ENCODE measurements at regions not wholly inside any gene's neighbourhood (a gene's known extent, or its start where the extent isn't known, plus 50 kb on each side); places are given as distances from the start of the nearest gene placed in this dataset.

DNA sequence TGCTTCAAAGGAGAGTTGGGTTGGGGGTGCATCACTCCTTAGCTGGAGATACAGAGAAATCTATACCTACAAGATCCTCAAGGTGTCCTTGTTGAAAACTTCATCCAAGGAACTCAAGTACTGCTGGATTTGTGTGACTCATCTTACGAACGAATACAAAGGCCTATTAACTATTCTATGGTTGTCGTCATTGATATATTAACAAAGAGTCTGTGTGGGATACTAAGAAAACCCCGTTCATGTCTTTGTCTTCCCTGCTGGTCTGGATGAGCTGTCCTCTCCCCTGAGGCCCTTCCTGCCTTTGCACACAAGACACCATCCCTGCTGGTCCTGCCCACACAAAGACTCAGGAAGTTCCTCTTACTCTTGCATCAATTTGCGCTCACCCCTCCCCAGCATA lies 54.9 kb upstream of the IRF2 start:
- H3K4me3 ChIP-seq (ENCODE audit: low read length): no peak overlapping the region
- H3K27ac ChIP-seq (ENCODE audit: low read length): no peak overlapping the region
- H4K20me1 ChIP-seq (ENCODE audit: insufficient read depth): no peaks in the 10 kb centered on the region
- TF ChIP-seq, protein P1, sequence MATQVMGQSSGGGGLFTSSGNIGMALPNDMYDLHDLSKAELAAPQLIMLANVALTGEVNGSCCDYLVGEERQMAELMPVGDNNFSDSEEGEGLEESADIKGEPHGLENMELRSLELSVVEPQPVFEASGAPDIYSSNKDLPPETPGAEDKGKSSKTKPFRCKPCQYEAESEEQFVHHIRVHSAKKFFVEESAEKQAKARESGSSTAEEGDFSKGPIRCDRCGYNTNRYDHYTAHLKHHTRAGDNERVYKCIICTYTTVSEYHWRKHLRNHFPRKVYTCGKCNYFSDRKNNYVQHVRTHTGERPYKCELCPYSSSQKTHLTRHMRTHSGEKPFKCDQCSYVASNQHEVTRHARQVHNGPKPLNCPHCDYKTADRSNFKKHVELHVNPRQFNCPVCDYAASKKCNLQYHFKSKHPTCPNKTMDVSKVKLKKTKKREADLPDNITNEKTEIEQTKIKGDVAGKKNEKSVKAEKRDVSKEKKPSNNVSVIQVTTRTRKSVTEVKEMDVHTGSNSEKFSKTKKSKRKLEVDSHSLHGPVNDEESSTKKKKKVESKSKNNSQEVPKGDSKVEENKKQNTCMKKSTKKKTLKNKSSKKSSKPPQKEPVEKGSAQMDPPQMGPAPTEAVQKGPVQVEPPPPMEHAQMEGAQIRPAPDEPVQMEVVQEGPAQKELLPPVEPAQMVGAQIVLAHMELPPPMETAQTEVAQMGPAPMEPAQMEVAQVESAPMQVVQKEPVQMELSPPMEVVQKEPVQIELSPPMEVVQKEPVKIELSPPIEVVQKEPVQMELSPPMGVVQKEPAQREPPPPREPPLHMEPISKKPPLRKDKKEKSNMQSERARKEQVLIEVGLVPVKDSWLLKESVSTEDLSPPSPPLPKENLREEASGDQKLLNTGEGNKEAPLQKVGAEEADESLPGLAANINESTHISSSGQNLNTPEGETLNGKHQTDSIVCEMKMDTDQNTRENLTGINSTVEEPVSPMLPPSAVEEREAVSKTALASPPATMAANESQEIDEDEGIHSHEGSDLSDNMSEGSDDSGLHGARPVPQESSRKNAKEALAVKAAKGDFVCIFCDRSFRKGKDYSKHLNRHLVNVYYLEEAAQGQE (IDR thresholded peaks at IDR 0.05; ENCODE audit: borderline replicate concordance): no peak
- TF ChIP-seq POLR2AphosphoS5 (IDR thresholded peaks at IDR 0.05): no peak
- no peak for TF ChIP-seq SMC3 (conservative IDR thresholded peaks at IDR 0.05; ENCODE audit: poor library complexity)
- TF ChIP-seq MXI1 (conservative IDR thresholded peaks at IDR 0.05; ENCODE audit: poor library complexity, severe bottlenecking): no peak
- TF ChIP-seq EP300 (conservative IDR thresholded peaks at IDR 0.05; ENCODE audit: poor library complexity, severe bottlenecking): no peak
- no peak for TF ChIP-seq RAD21 (conservative IDR thresholded peaks at IDR 0.05)
- no peak for TF ChIP-seq EZH2 (IDR thresholded peaks at IDR 0.05; ENCODE audit: borderline replicate concordance, insufficient read depth, low read length, poor library complexity, severe bottlenecking)
- no peak for TF ChIP-seq CTCF (IDR thresholded peaks at IDR 0.05; ENCODE audit: poor library complexity, severe bottlenecking)
- no peak for TF ChIP-seq TAF1 (IDR thresholded peaks at IDR 0.05; ENCODE audit: low read depth)
- no peaks in the 10 kb centered on the region for H3K9me2 ChIP-seq (ENCODE audit: insufficient read depth, low read length)
- no peak overlapping the region for H3K4me2 ChIP-seq (ENCODE audit: low read length)
- H3K79me2 ChIP-seq (replicated peaks; ENCODE audit: insufficient read depth, low read length): no peaks in the 10 kb centered on the region
- no peak overlapping the region for H3K9ac ChIP-seq (ENCODE audit: low read length)
- no peak overlapping the region for H2AFZ ChIP-seq (ENCODE audit: low read depth, low read length)
- no peaks in the 10 kb centered on the region for H3K9me3 ChIP-seq (ENCODE audit: low read length)
- H3K27me3 ChIP-seq (ENCODE audit: insufficient read depth, low read depth, low read length): no peaks in the 10 kb centered on the region
- no peaks in the 10 kb centered on the region for H3K36me3 ChIP-seq (ENCODE audit: insufficient read depth, low read length)
- no peaks in the 10 kb centered on the region for H3F3A ChIP-seq (ENCODE audit: insufficient read depth, low read length, poor library complexity, severe bottlenecking)

GRCh38 chr4:184528713-184529112 lies 54.4 kb upstream of the IRF2 start:
- H3K9ac ChIP-seq (ENCODE audit: low read length): no peak overlapping the region
- H3F3A ChIP-seq (ENCODE audit: insufficient read depth, low read length, poor library complexity, severe bottlenecking): no peaks in the 10 kb centered on the region
- TF ChIP-seq EP300 (conservative IDR thresholded peaks at IDR 0.05; ENCODE audit: poor library complexity, severe bottlenecking) (no peak), CTCF (IDR thresholded peaks at IDR 0.05; ENCODE audit: poor library complexity, severe bottlenecking) (no peak), RAD21 (conservative IDR thresholded peaks at IDR 0.05) (no peak), POLR2AphosphoS5 (IDR thresholded peaks at IDR 0.05) (no peak), SMC3 (conservative IDR thresholded peaks at IDR 0.05; ENCODE audit: poor library complexity) (no peak), MXI1 (conservative IDR thresholded peaks at IDR 0.05; ENCODE audit: poor library complexity, severe bottlenecking) (no peak), TAF1 (IDR thresholded peaks at IDR 0.05; ENCODE audit: low read depth) (no peak), EZH2 (IDR thresholded peaks at IDR 0.05; ENCODE audit: borderline replicate concordance, insufficient read depth, low read length, poor library complexity, severe bottlenecking) (no peak)
- TF ChIP-seq, protein P1 (IDR thresholded peaks at IDR 0.05; ENCODE audit: borderline replicate concordance): no peak
- no peaks in the 10 kb centered on the region for H3K36me3 ChIP-seq (ENCODE audit: insufficient read depth, low read length)
- no peaks in the 10 kb centered on the region for H3K27me3 ChIP-seq (ENCODE audit: insufficient read depth, low read depth, low read length)
- no peak overlapping the region for H3K4me3 ChIP-seq (ENCODE audit: low read length)
- H3K9me2 ChIP-seq (ENCODE audit: insufficient read depth, low read length): no peaks in the 10 kb centered on the region
- no peak overlapping the region for H2AFZ ChIP-seq (ENCODE audit: low read depth, low read length)
- H4K20me1 ChIP-seq (ENCODE audit: insufficient read depth): no peaks in the 10 kb centered on the region
- H3K4me2 ChIP-seq (ENCODE audit: low read length): no peak overlapping the region
- H3K9me3 ChIP-seq (ENCODE audit: low read length): no peaks in the 10 kb centered on the region
- H3K79me2 ChIP-seq (replicated peaks; ENCODE audit: insufficient read depth, low read length): no peaks in the 10 kb centered on the region
- no peak overlapping the region for H3K27ac ChIP-seq (ENCODE audit: low read length)

Measured in neural cell (in vitro differentiated cells).